ENCODE measurements at regions not wholly inside any gene's neighbourhood (a gene's known extent, or its start where the extent isn't known, plus 50 kb on each side); places are given as distances from the start of the nearest gene placed in this dataset.

GRCh38 chr2:23058435-23058834 lies 326.5 kb upstream of the KLHL29 start:
- intact Hi-C loops (cut with DNase I; ENCODE audit: low total_unique reads), result no loop called here
- TF ChIP-seq CTCF (IDR thresholded peaks at IDR 0.05), result no peak

GRCh38 chr2:23065210-23065609 lies 319.8 kb upstream of the KLHL29 start:
- no peak overlapping the region for H3K27ac ChIP-seq
- DNase-seq, result no peak
- no peaks in the 10 kb centered on the region for H3K36me3 ChIP-seq
- no peak overlapping the region for H3K4me3 ChIP-seq
- H3K27me3 ChIP-seq, result peaks cover 0 to 3% of the 10 kb centered on the region in 2 donors
- intact Hi-C loops (cut with DNase I; ENCODE audit: low total_unique reads), result no loop called here
- no peaks in the 10 kb centered on the region for H3K4me1 ChIP-seq
- H3K9me3 ChIP-seq, result no peaks in the 10 kb centered on the region
- no peak for TF ChIP-seq CTCF (IDR thresholded peaks at IDR 0.05)

More at GRCh38 chr2:23058435-23058834, 326.5 kb upstream of the KLHL29 start:
- Histone ChIP-seq H3K27ac (no peak overlapping the region), H3K36me3 (no peaks in the 10 kb centered on the region), H3K27me3 (no peaks in the 10 kb centered on the region), H3K4me3 (no peak overlapping the region), H3K4me1 (no peaks in the 10 kb centered on the region), H3K9me3 (no peaks in the 10 kb centered on the region)
- no peak for DNase-seq

GRCh38 chr2:23065936-23066335 lies 319.0 kb upstream of the KLHL29 start:
- H3K9me3 ChIP-seq, result no peaks in the 10 kb centered on the region
- H3K27ac ChIP-seq, result no peak overlapping the region
- no peaks in the 10 kb centered on the region for H3K4me1 ChIP-seq
- H3K4me3 ChIP-seq, result no peak overlapping the region
- DNase-seq, result no peak
- intact Hi-C loops (cut with DNase I; ENCODE audit: low total_unique reads), result no loop called here
- peaks cover 0 to 3% of the 10 kb centered on the region in 2 donors for H3K27me3 ChIP-seq
- TF ChIP-seq CTCF (IDR thresholded peaks at IDR 0.05), result no peak
- no peaks in the 10 kb centered on the region for H3K36me3 ChIP-seq

- DNase-seq, result no peak
- H3K4me1 ChIP-seq, result no peaks in the 10 kb centered on the region
- peaks cover 0 to 3% of the 10 kb centered on the region in 2 donors for H3K27me3 ChIP-seq
- no peaks in the 10 kb centered on the region for H3K36me3 ChIP-seq
- no peak for TF ChIP-seq CTCF (IDR thresholded peaks at IDR 0.05)
- H3K4me3 ChIP-seq, result no peak overlapping the region
- no peaks in the 10 kb centered on the region for H3K9me3 ChIP-seq
- intact Hi-C loops (cut with DNase I; ENCODE audit: low total_unique reads), result no loop called here
- H3K27ac ChIP-seq, result no peak overlapping the region
These were observed 318.3 kb upstream of the KLHL29 start for GRCh38 chr2:23066686-23067085.

GRCh38 chr2:23069156-23069555 lies 315.8 kb upstream of the KLHL29 start:
- Histone ChIP-seq H3K36me3 (no peaks in the 10 kb centered on the region), H3K27me3 (peaks cover 0 to 3% of the 10 kb centered on the region in 2 donors), H3K4me3 (no peak overlapping the region), H3K9me3 (no peaks in the 10 kb centered on the region), H3K27ac (no peak overlapping the region), H3K4me1 (no peaks in the 10 kb centered on the region)
- no peak for DNase-seq
- intact Hi-C loops (cut with DNase I; ENCODE audit: low total_unique reads), result no loop called here
- TF ChIP-seq CTCF (IDR thresholded peaks at IDR 0.05), result no peak

GRCh38 chr2:23069923-23070322 lies 315.1 kb upstream of the KLHL29 start:
- no peak for TF ChIP-seq CTCF (IDR thresholded peaks at IDR 0.05)
- Histone ChIP-seq H3K4me3 (no peak overlapping the region), H3K36me3 (no peaks in the 10 kb centered on the region), H3K27ac (no peak overlapping the region), H3K27me3 (peaks cover 0 to 3% of the 10 kb centered on the region in 2 donors), H3K4me1 (no peaks in the 10 kb centered on the region), H3K9me3 (no peaks in the 10 kb centered on the region)
- intact Hi-C loops (cut with DNase I; ENCODE audit: low total_unique reads), result no loop called here
- DNase-seq, result no peak
